ENCODE measurements at regions not wholly inside any gene's neighbourhood (a gene's known extent, or its start where the extent isn't known, plus 50 kb on each side); places are given as distances from the start of the nearest gene placed in this dataset.

DNA sequence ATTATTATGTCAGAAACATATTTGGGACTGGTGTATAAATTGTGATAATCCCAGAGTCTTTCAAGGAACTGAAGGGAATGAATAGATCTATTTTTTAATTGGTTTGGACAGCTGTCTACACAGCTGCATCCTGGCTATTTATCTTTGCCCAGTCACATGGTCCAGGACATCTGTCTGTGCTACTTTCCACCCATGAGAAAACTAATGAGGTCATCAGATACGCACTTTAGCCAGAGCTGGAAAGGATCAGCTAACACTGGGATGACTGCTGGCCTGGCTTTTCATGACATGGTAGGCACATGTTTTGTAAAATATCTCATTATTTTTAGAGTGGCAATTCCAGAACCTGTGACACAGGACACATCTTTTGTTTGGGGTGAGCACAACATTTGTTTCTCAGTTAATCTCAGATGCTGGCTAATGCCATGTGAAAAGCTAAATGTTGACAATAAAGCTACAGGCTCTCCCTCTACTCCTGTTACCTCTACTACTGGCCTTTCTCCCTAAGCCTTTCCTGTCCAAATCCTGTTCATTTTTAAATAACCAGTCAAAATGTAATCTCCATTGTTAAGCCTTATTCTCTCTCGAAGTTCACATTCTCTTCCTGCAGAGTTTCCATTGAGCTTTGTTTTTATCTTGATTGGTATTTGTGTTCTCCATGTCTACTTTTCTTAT lies 500.7 kb downstream of the RIT2 start:
- no peaks in the 10 kb centered on the region for H3K9me3 ChIP-seq
- DNase-seq = peak in 4 of 5 donors; percentile 35 to 63 (median 38)
- TF ChIP-seq, protein P1, sequence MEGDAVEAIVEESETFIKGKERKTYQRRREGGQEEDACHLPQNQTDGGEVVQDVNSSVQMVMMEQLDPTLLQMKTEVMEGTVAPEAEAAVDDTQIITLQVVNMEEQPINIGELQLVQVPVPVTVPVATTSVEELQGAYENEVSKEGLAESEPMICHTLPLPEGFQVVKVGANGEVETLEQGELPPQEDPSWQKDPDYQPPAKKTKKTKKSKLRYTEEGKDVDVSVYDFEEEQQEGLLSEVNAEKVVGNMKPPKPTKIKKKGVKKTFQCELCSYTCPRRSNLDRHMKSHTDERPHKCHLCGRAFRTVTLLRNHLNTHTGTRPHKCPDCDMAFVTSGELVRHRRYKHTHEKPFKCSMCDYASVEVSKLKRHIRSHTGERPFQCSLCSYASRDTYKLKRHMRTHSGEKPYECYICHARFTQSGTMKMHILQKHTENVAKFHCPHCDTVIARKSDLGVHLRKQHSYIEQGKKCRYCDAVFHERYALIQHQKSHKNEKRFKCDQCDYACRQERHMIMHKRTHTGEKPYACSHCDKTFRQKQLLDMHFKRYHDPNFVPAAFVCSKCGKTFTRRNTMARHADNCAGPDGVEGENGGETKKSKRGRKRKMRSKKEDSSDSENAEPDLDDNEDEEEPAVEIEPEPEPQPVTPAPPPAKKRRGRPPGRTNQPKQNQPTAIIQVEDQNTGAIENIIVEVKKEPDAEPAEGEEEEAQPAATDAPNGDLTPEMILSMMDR (IDR thresholded peaks at IDR 0.05) = no peak
- TF ChIP-seq POLR2A (IDR thresholded peaks at IDR 0.05) = no peak
- intact Hi-C loops (cut with DNase I) = loop anchor here in 1 of 10 donors (10.0 kb wide), 1 partner anchor 630 kb away; no protein-coding TSS in a partner anchor
- 8 to 25% (median 14%) methylated on average over 2 of the region's 2 CpGs for WGBS, 4 donors
- no peaks in the 10 kb centered on the region for H3K27me3 ChIP-seq
- peak overlapping the region in 10 of 12 donors; percentile 20 to 75 (median 52) for H3K27ac ChIP-seq
- H3K4me3 ChIP-seq = no peak overlapping the region
- no peaks in the 10 kb centered on the region for H3K36me3 ChIP-seq
- H3K4me1 ChIP-seq = peaks cover 0 to 20% (median 9%) of the 10 kb centered on the region in 12 donors
- peak; percentile 97 to 99 (median 98) for ATAC-seq

DNA sequence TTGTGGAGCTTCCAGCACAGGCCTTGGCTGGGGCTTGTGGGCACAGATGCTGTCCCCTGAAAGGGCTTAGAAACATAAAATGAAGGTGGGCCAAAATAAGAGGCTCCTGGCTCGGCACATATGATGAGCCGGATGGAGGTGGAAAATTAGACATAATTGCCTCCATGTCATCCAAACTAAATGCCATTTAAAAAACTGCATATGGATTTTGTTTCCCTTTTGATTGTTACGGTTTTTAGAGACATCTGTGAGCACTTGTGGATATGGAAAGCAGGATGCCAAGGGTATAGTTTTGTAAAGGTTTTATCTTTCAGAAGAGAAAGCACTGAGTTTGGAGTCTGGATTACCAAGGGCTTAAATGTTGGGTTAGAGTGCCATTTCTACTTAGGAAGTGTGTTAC lies 498.3 kb downstream of the RIT2 start:
- TF ChIP-seq, protein P1 (IDR thresholded peaks at IDR 0.05) = no peak
- TF ChIP-seq POLR2A (IDR thresholded peaks at IDR 0.05) = no peak
- no peaks in the 10 kb centered on the region for H3K27me3 ChIP-seq
- WGBS, 4 donors = 83 to 90% (median 88%) methylated on average over 3 of the region's 3 CpGs
- H3K27ac ChIP-seq = no peak overlapping the region
- peaks cover 0 to 20% (median 9%) of the 10 kb centered on the region in 12 donors for H3K4me1 ChIP-seq
- no peaks in the 10 kb centered on the region for H3K36me3 ChIP-seq
- intact Hi-C loops (cut with DNase I) = loop anchor here in 1 of 10 donors (10.0 kb wide), 1 partner anchor 628 kb away; no protein-coding TSS in a partner anchor
- ATAC-seq (no peak), DNase-seq (no peak)
- no peak overlapping the region for H3K4me3 ChIP-seq
- H3K9me3 ChIP-seq = no peaks in the 10 kb centered on the region

DNA sequence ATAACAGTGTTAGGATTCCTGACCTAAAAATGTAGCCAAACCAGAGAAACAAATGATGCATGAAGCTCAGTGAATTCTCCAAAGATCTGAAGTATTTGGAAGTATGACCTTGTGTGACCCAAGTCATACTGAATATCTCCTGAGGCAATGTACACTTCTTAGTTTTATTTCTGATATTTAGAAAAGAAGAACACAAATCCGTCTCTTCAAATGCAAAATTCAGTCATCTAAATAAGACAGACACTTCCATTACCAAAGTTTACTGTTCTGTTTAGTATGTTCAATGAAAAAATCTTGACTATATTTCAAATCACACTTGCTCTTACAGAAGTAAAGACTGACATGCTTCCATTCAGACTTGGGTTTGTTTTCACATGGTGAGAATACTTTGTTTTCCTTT lies 495.7 kb downstream of the RIT2 start:
- Histone ChIP-seq H3K9me3 (no peaks in the 10 kb centered on the region), H3K4me3 (no peak overlapping the region), H3K36me3 (no peaks in the 10 kb centered on the region), H3K27me3 (no peaks in the 10 kb centered on the region), H3K4me1 (peaks cover 0 to 11% (median 8%) of the 10 kb centered on the region in 12 donors), H3K27ac (no peak overlapping the region)
- WGBS, 4 donors = 45 to 75% (median 67%) methylated on average over 1 of the region's 1 CpG
- ATAC-seq (no peak), DNase-seq (no peak)
- intact Hi-C loops (cut with DNase I) = loop anchor here in 1 of 10 donors (10.0 kb wide), 1 partner anchor 625 kb away; no protein-coding TSS in a partner anchor
- TF ChIP-seq, protein P1 (IDR thresholded peaks at IDR 0.05) = no peak
- TF ChIP-seq POLR2A (IDR thresholded peaks at IDR 0.05) = no peak

DNA sequence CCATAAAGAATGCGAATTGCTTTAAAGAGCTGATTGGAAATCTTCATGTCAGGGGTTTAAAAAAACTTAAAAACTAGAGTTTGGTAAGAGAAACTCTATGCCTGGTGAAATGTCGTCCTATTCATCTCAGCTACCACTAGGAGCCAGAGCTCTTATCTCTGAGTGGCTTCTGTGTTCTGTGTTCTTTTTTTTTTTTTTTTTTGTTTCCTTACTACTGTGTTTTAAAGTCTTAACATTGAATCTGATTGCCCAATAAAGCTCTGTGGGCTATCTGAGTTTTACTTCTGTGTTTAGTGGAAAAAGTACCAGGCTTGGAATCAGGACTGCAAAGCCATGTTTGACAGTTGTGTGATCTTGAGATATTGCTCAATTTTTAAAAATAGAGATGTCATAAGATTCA lies 494.8 kb downstream of the RIT2 start:
- intact Hi-C loops (cut with DNase I) = no loop called here
- H3K4me3 ChIP-seq = no peak overlapping the region
- DNase-seq = no peak
- no peaks in the 10 kb centered on the region for H3K9me3 ChIP-seq
- H3K36me3 ChIP-seq = no peaks in the 10 kb centered on the region
- TF ChIP-seq POLR2A (IDR thresholded peaks at IDR 0.05) = no peak
- TF ChIP-seq, protein P1 (IDR thresholded peaks at IDR 0.05) = no peak
- H3K27ac ChIP-seq = no peak overlapping the region
- no peak for ATAC-seq
- no peaks in the 10 kb centered on the region for H3K27me3 ChIP-seq
- WGBS, 4 donors = 39 to 45% (median 41%) methylated on average over 2 of the region's 2 CpGs
- H3K4me1 ChIP-seq = peaks cover 0 to 2% (median 0%) of the 10 kb centered on the region in 12 donors

All from heart left ventricle (tissue), 16 donors.